Right renal pelvis (tissue), 4 donors: ENCODE measurements at regions not wholly inside any gene's neighbourhood (a gene's known extent, or its start where the extent isn't known, plus 50 kb on each side); places are given as distances from the start of the nearest gene placed in this dataset.

Experiments
- DNase-seq, 4 donors: peaks; one replicate each; pipeline ENCODE4 v3.0.0-alpha.2; 2013; ENCODE audit warnings: low read depth in 4 of 4, low spot score in 3 of 4, missing footprints in 1 of 4

GRCh38 chr10:58140691-58141347 lies 126.9 kb downstream of the IPMK start:
- no peak for DNase-seq

- DNase-seq, result no peak
These were observed 127.6 kb downstream of the IPMK start for GRCh38 chr10:58140054-58140453.

GRCh38 chr10:58137813-58138212 lies 129.9 kb downstream of the IPMK start:
- peak in 3 of 4 donors; percentile 19 to 33 (median 23) for DNase-seq

GRCh38 chr10:58115218-58116050 lies 152.3 kb downstream of the IPMK start:
- no peak for DNase-seq

GRCh38 chr10:58109731-58110130 lies 158.0 kb downstream of the IPMK start:
- no peak for DNase-seq

- no peak for DNase-seq
These were observed 160.2 kb downstream of the IPMK start for GRCh38 chr10:58107506-58107905.

- DNase-seq, result no peak
These were observed 161.3 kb downstream of the IPMK start for GRCh38 chr10:58106211-58107035.

- DNase-seq, result no peak
These were observed 163.3 kb downstream of the IPMK start for GRCh38 chr10:58104351-58104751.

- DNase-seq, result no peak
These were observed 164.8 kb downstream of the IPMK start for GRCh38 chr10:58102897-58103296.

GRCh38 chr10:58101682-58102081 lies 166.0 kb downstream of the IPMK start:
- no peak for DNase-seq

- no peak for DNase-seq
These were observed 172.5 kb downstream of the IPMK start for GRCh38 chr10:58094985-58095718.

GRCh38 chr10:58091886-58092285 lies 175.8 kb downstream of the IPMK start:
- DNase-seq, result no peak

GRCh38 chr10:58089739-58090138 lies 178.0 kb downstream of the IPMK start:
- DNase-seq, result no peak

- no peak for DNase-seq
These were observed 179.8 kb downstream of the IPMK start for GRCh38 chr10:58087896-58088295.

GRCh38 chr10:58086763-58087150 lies 180.9 kb downstream of the IPMK start:
- no peak for DNase-seq

GRCh38 chr10:58086144-58086762 lies 181.4 kb downstream of the IPMK start:
- DNase-seq, result no peak

GRCh38 chr10:58082248-58082647 lies 185.4 kb downstream of the IPMK start:
- no peak for DNase-seq

GRCh38 chr10:58081353-58081752 lies 186.3 kb downstream of the IPMK start:
- DNase-seq, result no peak

GRCh38 chr10:58079461-58079860 lies 188.2 kb downstream of the IPMK start:
- DNase-seq, result no peak

- DNase-seq, result no peak
These were observed 195.1 kb downstream of the IPMK start for GRCh38 chr10:58072634-58073033.
